WTC11 (cell line): ENCODE measurements at regions not wholly inside any gene's neighbourhood (a gene's known extent, or its start where the extent isn't known, plus 50 kb on each side); places are given as distances from the start of the nearest gene placed in this dataset.

Experiments used
- ATAC-seq: fragments of 200-7000 bp; cut with Tn5 transposase; 2 replicates; pipeline ENCODE4 v1.10.0; 2021; ENCODE audit warnings: mild to moderate bottlenecking, moderate library complexity
- CTCF ChIA-PET: fragments of 300-600 bp; sonication (Branson Sonifier 250); formaldehyde crosslinking; loops from one replicate; lab custom pipeline; 2021; ENCODE audit warnings: antibody characterized with exemption; lab: Charles Lee
- POLR2A ChIA-PET: fragments of 350-600 bp; sonication (Branson Sonifier 250); formaldehyde crosslinking; loops from one replicate; lab custom pipeline; 2021; ENCODE audit warnings: antibody characterized with exemption; lab: Charles Lee
- DNase-seq: peaks from one replicate; pipeline ENCODE4 v3.0.0; 2021; ENCODE audit warnings: low spot score
- H3K27ac Mint-ChIP-seq: 2 replicates; pipeline ENCODE4 v1.8.0; 2021; ENCODE audit warnings: mixed read lengths
- H3K27me3 Mint-ChIP-seq: 2 replicates; pipeline ENCODE4 v1.8.0; 2021; ENCODE audit warnings: low read depth, mild to moderate bottlenecking, moderate library complexity, mixed read lengths
- H3K36me3 Mint-ChIP-seq: 2 replicates; pipeline ENCODE4 v1.8.0; 2021; ENCODE audit warnings: mixed read lengths
- H3K4me1 Mint-ChIP-seq: 2 replicates; pipeline ENCODE4 v1.8.0; 2022; ENCODE audit warnings: mixed read lengths
- H3K4me3 Mint-ChIP-seq: 2 replicates; pipeline ENCODE4 v1.8.0; 2021; ENCODE audit warnings: mild to moderate bottlenecking, moderate library complexity, mixed read lengths
- H3K9me3 Mint-ChIP-seq: 2 replicates; pipeline ENCODE4 v1.8.0; 2021; ENCODE audit warnings: mixed read lengths
- AFF4 ChIP-seq: sonication (generic); formaldehyde crosslinking; IDR thresholded peaks from 2 replicates; pipeline ENCODE4 v1.8.1; 2023; ENCODE audit warnings: mild to moderate bottlenecking, missing genetic modification reagents, borderline replicate concordance
- AR ChIP-seq: fragments of 250-450 bp; sonication (Bioruptor Pico); IDR thresholded peaks from 2 replicates; pipeline ENCODE4 v1.9.0; 2021; ENCODE audit warnings: mild to moderate bottlenecking
- CREM ChIP-seq: sonication (generic); formaldehyde crosslinking; IDR thresholded peaks from 2 replicates; pipeline ENCODE4 v1.8.1; 2022; ENCODE audit warnings: mild to moderate bottlenecking, missing genetic modification reagents, moderate library complexity
- ELF4 ChIP-seq: sonication (generic); formaldehyde crosslinking; IDR thresholded peaks from 2 replicates; pipeline ENCODE4 v1.8.1; 2022; ENCODE audit warnings: low read depth, mild to moderate bottlenecking, moderate library complexity, missing genetic modification reagents
- ERG ChIP-seq: fragments of 250-450 bp; sonication (Bioruptor Pico); IDR thresholded peaks from 2 replicates; pipeline ENCODE4 v1.8.0; 2021; ENCODE audit warnings: mild to moderate bottlenecking
- ESRRA ChIP-seq: sonication (generic); formaldehyde crosslinking; IDR thresholded peaks from 2 replicates; pipeline ENCODE4 v1.8.1; 2022; ENCODE audit warnings: mild to moderate bottlenecking, missing genetic modification reagents, borderline replicate concordance
- FOXP4 ChIP-seq: sonication (generic); formaldehyde crosslinking; IDR thresholded peaks from 2 replicates; pipeline ENCODE4 v1.8.0; 2022; ENCODE audit warnings: mild to moderate bottlenecking, missing genetic modification reagents
- GTF2I ChIP-seq: fragments of 250-450 bp; sonication (Bioruptor Pico); conservative IDR thresholded peaks from 2 replicates; pipeline ENCODE4 v1.4.0; 2021; ENCODE audit warnings: mild to moderate bottlenecking
- HMGXB4 ChIP-seq: sonication (generic); formaldehyde crosslinking; IDR thresholded peaks from 2 replicates; pipeline ENCODE4 v1.8.1; 2023; ENCODE audit warnings: mild to moderate bottlenecking, moderate library complexity, missing genetic modification reagents
- NFATC4 ChIP-seq: fragments of 250-450 bp; sonication (Bioruptor Pico); IDR thresholded peaks from 2 replicates; pipeline ENCODE4 v1.9.0; 2021; ENCODE audit warnings: mild to moderate bottlenecking
- NR1H2 ChIP-seq: sonication (generic); formaldehyde crosslinking; IDR thresholded peaks from 2 replicates; pipeline ENCODE4 v1.9.0; 2021; ENCODE audit warnings: mild to moderate bottlenecking, moderate library complexity, missing genetic modification reagents
- PRRX2 ChIP-seq: fragments of 250-450 bp; sonication (Bioruptor Pico); IDR thresholded peaks from 2 replicates; pipeline ENCODE4 v1.8.0; 2021; ENCODE audit warnings: mild to moderate bottlenecking
- TEAD4 ChIP-seq: sonication (generic); formaldehyde crosslinking; IDR thresholded peaks from 2 replicates; pipeline ENCODE4 v1.8.0; 2022; ENCODE audit warnings: mild to moderate bottlenecking, missing genetic modification reagents
- ZBTB43 ChIP-seq: sonication (generic); formaldehyde crosslinking; IDR thresholded peaks from 2 replicates; pipeline ENCODE4 v1.8.1; 2023; ENCODE audit warnings: mild to moderate bottlenecking, missing genetic modification reagents
- ZNF263 ChIP-seq: sonication (generic); formaldehyde crosslinking; IDR thresholded peaks from 2 replicates; pipeline ENCODE4 v1.8.1; 2022; ENCODE audit warnings: low read depth, mild to moderate bottlenecking, moderate library complexity, missing genetic modification reagents
- ZNF281 ChIP-seq: sonication (generic); formaldehyde crosslinking; IDR thresholded peaks from 2 replicates; pipeline ENCODE4 v1.8.0; 2023; ENCODE audit warnings: mild to moderate bottlenecking, missing genetic modification reagents
- ZSCAN18 ChIP-seq: fragments of 250-450 bp; sonication (Bioruptor Pico); IDR thresholded peaks from 2 replicates; pipeline ENCODE4 v2.1.2; 2022; ENCODE audit warnings: mild to moderate bottlenecking, moderate library complexity

GRCh38 chr2:101617188-101617587 lies 80.3 kb upstream of the MAP4K4 start:
- Mint-ChIP-seq H3K9me3 (peaks cover under 1% of the 10 kb centered on the region; the same call in 1 of the 2 replicates), H3K27ac (no peak overlapping the region), H3K36me3 (no peaks in the 10 kb centered on the region), H3K4me3 (no peak overlapping the region), H3K4me1 (peaks cover 7% of the 10 kb centered on the region; the same call in 1 of the 2 replicates), H3K27me3 (no peaks in the 10 kb centered on the region)
- ChIA-PET CTCF (interaction anchor here (1.0 kb wide), 1 partner anchor 389 kb away, joined by 3 read pairs; no protein-coding TSS in a partner anchor), POLR2A (interaction anchor here (0.6 kb wide), 2 partner anchors 21 to 535 kb away, joined by 3 read pairs; no protein-coding TSS in a partner anchor)
- DNase-seq (no peak), ATAC-seq (peak; percentile 36)
- TF ChIP-seq NFATC4 (CRISPR knock-in tag), result no peak
- no peak for TF ChIP-seq ESRRA (CRISPR knock-in tag)
- TF ChIP-seq TEAD4 (CRISPR knock-in tag), result no peak
- no peak for TF ChIP-seq ERG (CRISPR knock-in tag)
- TF ChIP-seq ZNF263 (CRISPR knock-in tag), result no peak
- TF ChIP-seq AR, result no peak
- TF ChIP-seq NR1H2, result no peak
- TF ChIP-seq HMGXB4 (CRISPR knock-in tag), result no peak
- no peak for TF ChIP-seq PRRX2 (CRISPR knock-in tag)
- TF ChIP-seq AFF4 (CRISPR knock-in tag), result no peak
- TF ChIP-seq GTF2I (CRISPR knock-in tag), result no peak
- no peak for TF ChIP-seq ELF4
- no peak for TF ChIP-seq ZBTB43 (CRISPR knock-in tag)
- TF ChIP-seq ZNF281 (CRISPR knock-in tag), result no peak
- TF ChIP-seq CREM (CRISPR knock-in tag), result no peak
- TF ChIP-seq FOXP4, result no peak
- no peak for TF ChIP-seq ZSCAN18 (CRISPR knock-in tag)
- TF ChIP-seq, all 79 proteins: peak for 0
